Endothelial cell of umbilical vein (primary cell): ENCODE measurements at regions not wholly inside any gene's neighbourhood (a gene's known extent, or its start where the extent isn't known, plus 50 kb on each side); places are given as distances from the start of the nearest gene placed in this dataset.

ENCODE experiments used
- CTCF ChIP-seq, 2 donors: IDR thresholded peaks; 1 replicate in 1 of 2; 2 replicates in 1 of 2; pipeline ENCODE4 v1.5.1; 2011; ENCODE audit warnings: low read length in 2 of 2, mild to moderate bottlenecking in 2 of 2, moderate library complexity in 2 of 2, control low read depth in 1 of 2, inconsistent platforms in 1 of 2, low read depth in 1 of 2; ENCODE audit not compliant: insufficient read depth in 1 of 2; ENCODE audit errors: extremely low read depth in 1 of 2
- EZH2 ChIP-seq: IDR thresholded peaks from 2 replicates; pipeline ENCODE4 v1.6.1; 2012; ENCODE audit warnings: borderline replicate concordance, low read depth, mild to moderate bottlenecking, moderate library complexity, low read length, inconsistent platforms; ENCODE audit not compliant: severe bottlenecking

GRCh38 chr1:57500136-57500830, 76.4 kb upstream of the DAB1 start:
- no peak for TF ChIP-seq CTCF (IDR thresholded peaks at IDR 0.05; ENCODE audit: extremely low read depth in 1 of 2, insufficient read depth in 1 of 2, low read depth in 1 of 2, low read length in 2 of 2)
- TF ChIP-seq EZH2 = no peak
